DOHH2 (cell line): ENCODE measurements at regions not wholly inside any gene's neighbourhood (a gene's known extent, or its start where the extent isn't known, plus 50 kb on each side); places are given as distances from the start of the nearest gene placed in this dataset.

Source experiments
- EZH2phosphoT487 ChIP-seq: fragments of 200-600 bp; sonication (generic); IDR thresholded peaks from 2 replicates; pipeline ENCODE4 v1.6.1; 2017; ENCODE audit warnings: borderline replicate concordance, mild to moderate bottlenecking, antibody characterized with exemption, low read length, moderate library complexity, mixed read lengths
- TF ChIP-seq, protein P1 (sequence below): fragments of 200-600 bp; sonication (generic); IDR thresholded peaks from one replicate; pipeline ENCODE4 v1.5.1; 2014; ENCODE audit warnings: antibody characterized with exemption, mild to moderate bottlenecking, low read depth, low read length; ENCODE audit not compliant: poor library complexity, severe bottlenecking

DNA sequence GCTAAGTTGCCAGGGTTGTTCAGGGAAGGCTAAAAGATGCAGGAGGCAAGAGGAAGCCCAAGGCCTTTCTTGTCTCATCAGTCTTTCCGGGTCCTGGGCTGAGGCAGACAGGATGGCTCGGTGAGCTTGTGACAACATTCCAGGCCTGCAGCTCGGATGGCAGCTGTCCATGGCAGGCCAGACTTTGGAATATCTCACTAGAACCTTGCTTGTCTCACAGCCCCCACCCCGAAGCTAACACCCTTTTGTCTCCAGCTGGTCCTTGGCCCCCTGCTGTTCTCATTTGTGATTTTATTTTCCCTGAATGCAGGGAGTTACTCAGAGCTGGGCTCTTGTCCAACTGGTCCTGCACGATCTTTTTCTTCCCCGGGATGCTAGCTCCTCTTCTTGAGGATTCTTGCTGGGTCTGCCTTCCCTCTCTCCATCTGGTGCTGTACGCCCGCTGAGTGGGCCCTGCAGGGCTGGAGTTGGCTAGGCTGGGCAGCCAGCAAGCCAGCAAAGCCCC, 477.2 kb upstream of the CAMK1G start:
- TF ChIP-seq, protein P1, sequence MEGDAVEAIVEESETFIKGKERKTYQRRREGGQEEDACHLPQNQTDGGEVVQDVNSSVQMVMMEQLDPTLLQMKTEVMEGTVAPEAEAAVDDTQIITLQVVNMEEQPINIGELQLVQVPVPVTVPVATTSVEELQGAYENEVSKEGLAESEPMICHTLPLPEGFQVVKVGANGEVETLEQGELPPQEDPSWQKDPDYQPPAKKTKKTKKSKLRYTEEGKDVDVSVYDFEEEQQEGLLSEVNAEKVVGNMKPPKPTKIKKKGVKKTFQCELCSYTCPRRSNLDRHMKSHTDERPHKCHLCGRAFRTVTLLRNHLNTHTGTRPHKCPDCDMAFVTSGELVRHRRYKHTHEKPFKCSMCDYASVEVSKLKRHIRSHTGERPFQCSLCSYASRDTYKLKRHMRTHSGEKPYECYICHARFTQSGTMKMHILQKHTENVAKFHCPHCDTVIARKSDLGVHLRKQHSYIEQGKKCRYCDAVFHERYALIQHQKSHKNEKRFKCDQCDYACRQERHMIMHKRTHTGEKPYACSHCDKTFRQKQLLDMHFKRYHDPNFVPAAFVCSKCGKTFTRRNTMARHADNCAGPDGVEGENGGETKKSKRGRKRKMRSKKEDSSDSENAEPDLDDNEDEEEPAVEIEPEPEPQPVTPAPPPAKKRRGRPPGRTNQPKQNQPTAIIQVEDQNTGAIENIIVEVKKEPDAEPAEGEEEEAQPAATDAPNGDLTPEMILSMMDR = no peak
- TF ChIP-seq EZH2phosphoT487 = no peak
